ENCODE measurements at regions not wholly inside any gene's neighbourhood (a gene's known extent, or its start where the extent isn't known, plus 50 kb on each side); places are given as distances from the start of the nearest gene placed in this dataset.

GRCh38 chr16:73172973-73173709 lies 125.2 kb upstream of the ZFHX3 start:
- peak; percentile 6 for TF ChIP-seq CTCF (IDR thresholded peaks at IDR 0.05; ENCODE audit: poor library complexity)
- no peak for TF ChIP-seq EZH2 (IDR thresholded peaks at IDR 0.05; ENCODE audit: borderline replicate concordance)
